IMR-90 (cell line): ENCODE measurements at regions not wholly inside any gene's neighbourhood (a gene's known extent, or its start where the extent isn't known, plus 50 kb on each side); places are given as distances from the start of the nearest gene placed in this dataset.

ENCODE experiments used
- ATAC-seq: fragments of 200-7000 bp; cut with Tn5 transposase; 2 replicates; pipeline ENCODE4 v1.9.1; 2020; ENCODE audit warnings: low read depth, mild to moderate bottlenecking, moderate library complexity
- BruUV-seq: library from RNA; stranded (reverse); fragments of 400-500 nt; replicated peaks from 2 replicates; lab custom pipeline; 2021; lab: Mats Ljungman, UMichigan
- CTCF ChIA-PET: fragments of 300-600 bp; formaldehyde crosslinking; extraction: SDS; loops from one replicate; lab custom pipeline; 2021; ENCODE audit warnings: antibody characterized with exemption; lab: Yijun Ruan, JAX
- POLR2A ChIA-PET: fragments of 300-600 bp; sonication (Branson Sonifier 250); formaldehyde crosslinking; loops from one replicate; lab custom pipeline; 2022; ENCODE audit warnings: antibody characterized with exemption; ENCODE audit not compliant: unreplicated experiment; lab: Charles Lee
- DNase-seq: peaks from one replicate; pipeline ENCODE4 v3.0.0; 2013
- H2AFZ ChIP-seq: replicated peaks from 2 replicates; pipeline ENCODE3; 2013; ENCODE audit warnings: low read length, mild to moderate bottlenecking; ENCODE audit not compliant: poor library complexity
- H2AK5ac ChIP-seq: 2 replicates; pipeline ENCODE4 v1.6.1; 2013; ENCODE audit warnings: low read depth, low read length, inconsistent platforms
- H2AK9ac ChIP-seq: replicated peaks from 2 replicates; pipeline ENCODE3; 2013; ENCODE audit warnings: mild to moderate bottlenecking, low read depth, low read length, moderate library complexity; ENCODE audit not compliant: poor library complexity
- H2BK120ac ChIP-seq: 2 replicates; pipeline ENCODE4 v1.6.1; 2013; ENCODE audit warnings: low read depth, low read length, inconsistent platforms
- H2BK15ac ChIP-seq: 3 replicates; pipeline ENCODE4 v1.6.1; 2013; ENCODE audit warnings: low read depth, low read length, inconsistent platforms
- H2BK20ac ChIP-seq: 2 replicates; pipeline ENCODE4 v1.6.1; 2013; ENCODE audit warnings: low read depth, mild to moderate bottlenecking, inconsistent platforms, low read length, moderate library complexity
- H2BK5ac ChIP-seq: 2 replicates; pipeline ENCODE4 v1.6.1; 2013; ENCODE audit warnings: mild to moderate bottlenecking, low read depth, low read length, inconsistent platforms; ENCODE audit not compliant: poor library complexity, severe bottlenecking
- H3K14ac ChIP-seq: replicated peaks from 2 replicates; pipeline ENCODE4 v1.6.1; 2013; ENCODE audit warnings: low read depth, low read length, inconsistent platforms
- H3K18ac ChIP-seq: 2 replicates; pipeline ENCODE4 v1.6.1; 2013; ENCODE audit warnings: low read depth, low read length, control low read depth
- H3K23ac ChIP-seq: 2 replicates; pipeline ENCODE4 v1.6.1; 2013; ENCODE audit warnings: low read depth, low read length, inconsistent platforms
- H3K27ac ChIP-seq: 2 replicates; pipeline ENCODE4 v1.5.1; 2013; ENCODE audit warnings: mild to moderate bottlenecking, control low read depth, low read length; ENCODE audit not compliant: insufficient read depth
- H3K27me3 ChIP-seq: 2 replicates; pipeline ENCODE4 v1.6.1; 2013; ENCODE audit warnings: low read length; ENCODE audit not compliant: control insufficient read depth, insufficient read depth
- H3K36me3 ChIP-seq: 2 replicates; pipeline ENCODE4 v1.6.1; 2013; ENCODE audit warnings: low read length, mixed read lengths; ENCODE audit not compliant: control insufficient read depth, insufficient read depth
- H3K4ac ChIP-seq: 2 replicates; pipeline ENCODE4 v1.6.1; 2013; ENCODE audit warnings: low read depth, low read length, inconsistent platforms
- H3K4me1 ChIP-seq: 2 replicates; pipeline ENCODE4 v1.6.1; 2013; ENCODE audit warnings: low read length, mixed read lengths; ENCODE audit not compliant: control insufficient read depth, insufficient read depth
- H3K4me2 ChIP-seq: 2 replicates; pipeline ENCODE4 v1.6.1; 2013; ENCODE audit warnings: low read depth, mild to moderate bottlenecking, control low read depth, low read length, moderate library complexity
- H3K4me3 ChIP-seq: 2 replicates; pipeline ENCODE4 v1.5.1; 2013; ENCODE audit warnings: low read depth, mild to moderate bottlenecking, control low read depth, low read length, moderate library complexity; ENCODE audit not compliant: insufficient read depth
- H3K56ac ChIP-seq: 2 replicates; pipeline ENCODE4 v1.6.1; 2013; ENCODE audit warnings: low read length, inconsistent platforms; ENCODE audit not compliant: insufficient read depth; ENCODE audit errors: extremely low read depth
- H3K79me1 ChIP-seq, 2 experiments: 2 replicates each; pipeline ENCODE4 v1.6.1; 2013; ENCODE audit warnings: low read length in 2 of 2, inconsistent platforms in 1 of 2, low read depth in 1 of 2
- H3K9ac ChIP-seq: 2 replicates; pipeline ENCODE4 v1.6.1; 2013; ENCODE audit warnings: low read depth, low read length, control low read depth
- H3K9me1 ChIP-seq: 2 replicates; pipeline ENCODE4 v1.6.1; 2013; ENCODE audit warnings: low read length, inconsistent platforms; ENCODE audit not compliant: insufficient read depth
- H3K9me3 ChIP-seq: 2 replicates; pipeline ENCODE4 v1.6.1; 2013; ENCODE audit warnings: low read length; ENCODE audit not compliant: control insufficient read depth, insufficient read depth
- H4K20me1 ChIP-seq: 2 replicates; pipeline ENCODE4 v1.6.1; 2013; ENCODE audit warnings: low read length, inconsistent platforms; ENCODE audit not compliant: insufficient read depth
- H4K5ac ChIP-seq: 2 replicates; pipeline ENCODE4 v1.6.1; 2013; ENCODE audit warnings: mild to moderate bottlenecking, low read depth, low read length, control low read depth
- H4K8ac ChIP-seq, 2 experiments: 2 replicates each; pipeline ENCODE4 v1.6.1; 2013; ENCODE audit warnings: low read depth in 2 of 2, low read length in 2 of 2, control low read depth in 1 of 2, inconsistent platforms in 1 of 2
- H4K91ac ChIP-seq: 2 replicates; pipeline ENCODE4 v1.6.1; 2013; ENCODE audit warnings: low read depth, low read length, inconsistent platforms; ENCODE audit not compliant: insufficient read depth
- BHLHE40 ChIP-seq: fragments of 150-350 bp; IDR thresholded peaks from 2 replicates; pipeline ENCODE4 v1.6.1; 2016; ENCODE audit warnings: mild to moderate bottlenecking, low read depth, low read length
- CEBPB ChIP-seq: IDR thresholded peaks from 2 replicates; pipeline ENCODE4 v1.6.1; 2012; ENCODE audit warnings: low read depth, low read length, improper control_type of control experiment
- MAFK ChIP-seq: IDR thresholded peaks from 2 replicates; pipeline ENCODE4 v1.6.1; 2012; ENCODE audit warnings: low read depth, low read length, improper control_type of control experiment
- dilution Hi-C: fragments of 300-500 bp; cut with HindIII; formaldehyde crosslinking; loops from one replicate; pipeline ENCODE4 v1.14.3; 2018; ENCODE audit warnings: low sequenced_read_pairs; ENCODE audit not compliant: unreplicated experiment
- in situ Hi-C: fragments of 300-500 bp; cut with MboI; formaldehyde crosslinking; loops from 3 replicates; pipeline ENCODE4 v1.14.3; 2019; ENCODE audit warnings: low sequenced_read_pairs, inconsistent platforms, mixed read lengths
- intact Hi-C: fragments of 100-400 bp; cut with micrococcal nuclease; formaldehyde crosslinking; loops from 2 replicates; pipeline ENCODE4 v1.10.0; 2022
- TF ChIP-seq, protein P1 (sequence below): fragments of 150-350 bp; IDR thresholded peaks from 2 replicates; pipeline ENCODE4 v1.6.1; 2017; ENCODE audit warnings: mild to moderate bottlenecking, antibody characterized with exemption, low read length, low read depth
- TF ChIP-seq, protein P2 (sequence below): fragments of 150-350 bp; IDR thresholded peaks from 2 replicates; pipeline ENCODE4 v1.6.1; 2016; ENCODE audit warnings: low read depth, mild to moderate bottlenecking, low read length, moderate library complexity, borderline replicate concordance
- TF ChIP-seq, protein P3 (sequence below): conservative IDR thresholded peaks from 2 replicates; pipeline ENCODE4 v1.5.1; 2012; ENCODE audit warnings: mild to moderate bottlenecking, low read depth, low read length, improper control_type of control experiment

DNA sequence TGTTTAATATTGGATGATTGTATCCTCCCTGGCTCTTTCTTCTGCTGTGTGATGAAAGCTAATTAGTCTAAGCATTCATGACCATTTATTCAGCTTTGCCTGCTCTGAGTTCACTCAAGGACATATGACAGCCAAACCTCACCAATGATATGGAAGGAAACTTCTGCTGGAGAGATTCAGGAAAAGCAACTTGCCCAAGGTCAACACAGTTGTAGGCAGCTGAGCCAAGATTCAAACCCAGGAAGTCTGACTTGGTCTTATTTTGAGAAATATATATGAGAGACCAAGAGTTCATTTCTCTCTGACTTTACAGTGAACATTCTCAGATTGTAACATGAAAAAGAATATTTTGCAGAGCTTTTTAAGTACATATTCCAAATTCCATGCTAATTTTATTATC, 1588.5 kb upstream of the PIK3C3 start:
- no peak overlapping the region for H4K5ac ChIP-seq
- no peak overlapping the region for H2AFZ ChIP-seq
- no peak overlapping the region for H2BK20ac ChIP-seq
- H3K79me1 ChIP-seq = no peaks in the 10 kb centered on the region
- POLR2A ChIA-PET = no interaction called here
- DNase-seq (no peak), ATAC-seq (no peak)
- CTCF ChIA-PET = no interaction called here
- H3K4me2 ChIP-seq = no peak overlapping the region
- no peak overlapping the region for H3K9ac ChIP-seq
- no peak overlapping the region for H2BK120ac ChIP-seq
- H3K27ac ChIP-seq = no peak overlapping the region
- no TSS peak for BruUV-seq
- H3K9me3 ChIP-seq = no peaks in the 10 kb centered on the region
- intact Hi-C loops = no loop called here
- H3K14ac ChIP-seq = no peak overlapping the region
- no peak overlapping the region for H2AK9ac ChIP-seq
- H4K91ac ChIP-seq = no peak overlapping the region
- H3K4ac ChIP-seq = no peak overlapping the region
- no peak overlapping the region for H3K4me3 ChIP-seq
- in situ Hi-C loops = no loop called here
- H3K36me3 ChIP-seq = no peaks in the 10 kb centered on the region
- no peak for TF ChIP-seq BHLHE40
- TF ChIP-seq, protein P1, sequence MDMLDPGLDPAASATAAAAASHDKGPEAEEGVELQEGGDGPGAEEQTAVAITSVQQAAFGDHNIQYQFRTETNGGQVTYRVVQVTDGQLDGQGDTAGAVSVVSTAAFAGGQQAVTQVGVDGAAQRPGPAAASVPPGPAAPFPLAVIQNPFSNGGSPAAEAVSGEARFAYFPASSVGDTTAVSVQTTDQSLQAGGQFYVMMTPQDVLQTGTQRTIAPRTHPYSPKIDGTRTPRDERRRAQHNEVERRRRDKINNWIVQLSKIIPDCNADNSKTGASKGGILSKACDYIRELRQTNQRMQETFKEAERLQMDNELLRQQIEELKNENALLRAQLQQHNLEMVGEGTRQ = no peak
- TF ChIP-seq CEBPB = no peak
- TF ChIP-seq, protein P2, sequence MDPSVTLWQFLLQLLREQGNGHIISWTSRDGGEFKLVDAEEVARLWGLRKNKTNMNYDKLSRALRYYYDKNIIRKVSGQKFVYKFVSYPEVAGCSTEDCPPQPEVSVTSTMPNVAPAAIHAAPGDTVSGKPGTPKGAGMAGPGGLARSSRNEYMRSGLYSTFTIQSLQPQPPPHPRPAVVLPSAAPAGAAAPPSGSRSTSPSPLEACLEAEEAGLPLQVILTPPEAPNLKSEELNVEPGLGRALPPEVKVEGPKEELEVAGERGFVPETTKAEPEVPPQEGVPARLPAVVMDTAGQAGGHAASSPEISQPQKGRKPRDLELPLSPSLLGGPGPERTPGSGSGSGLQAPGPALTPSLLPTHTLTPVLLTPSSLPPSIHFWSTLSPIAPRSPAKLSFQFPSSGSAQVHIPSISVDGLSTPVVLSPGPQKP = no peak
- TF ChIP-seq, protein P3, sequence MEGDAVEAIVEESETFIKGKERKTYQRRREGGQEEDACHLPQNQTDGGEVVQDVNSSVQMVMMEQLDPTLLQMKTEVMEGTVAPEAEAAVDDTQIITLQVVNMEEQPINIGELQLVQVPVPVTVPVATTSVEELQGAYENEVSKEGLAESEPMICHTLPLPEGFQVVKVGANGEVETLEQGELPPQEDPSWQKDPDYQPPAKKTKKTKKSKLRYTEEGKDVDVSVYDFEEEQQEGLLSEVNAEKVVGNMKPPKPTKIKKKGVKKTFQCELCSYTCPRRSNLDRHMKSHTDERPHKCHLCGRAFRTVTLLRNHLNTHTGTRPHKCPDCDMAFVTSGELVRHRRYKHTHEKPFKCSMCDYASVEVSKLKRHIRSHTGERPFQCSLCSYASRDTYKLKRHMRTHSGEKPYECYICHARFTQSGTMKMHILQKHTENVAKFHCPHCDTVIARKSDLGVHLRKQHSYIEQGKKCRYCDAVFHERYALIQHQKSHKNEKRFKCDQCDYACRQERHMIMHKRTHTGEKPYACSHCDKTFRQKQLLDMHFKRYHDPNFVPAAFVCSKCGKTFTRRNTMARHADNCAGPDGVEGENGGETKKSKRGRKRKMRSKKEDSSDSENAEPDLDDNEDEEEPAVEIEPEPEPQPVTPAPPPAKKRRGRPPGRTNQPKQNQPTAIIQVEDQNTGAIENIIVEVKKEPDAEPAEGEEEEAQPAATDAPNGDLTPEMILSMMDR = no peak
- TF ChIP-seq MAFK = no peak
- H2BK15ac ChIP-seq = no peak overlapping the region
- no peak overlapping the region for H2AK5ac ChIP-seq
- no peak overlapping the region for H4K8ac ChIP-seq
- no peaks in the 10 kb centered on the region for H3K27me3 ChIP-seq
- no peak overlapping the region for H3K23ac ChIP-seq
- no peak overlapping the region for H2BK5ac ChIP-seq
- H3K9me1 ChIP-seq = no peaks in the 10 kb centered on the region
- no peak overlapping the region for H3K18ac ChIP-seq
- no peaks in the 10 kb centered on the region for H4K20me1 ChIP-seq
- dilution Hi-C loops = no loop called here
- no peaks in the 10 kb centered on the region for H3K4me1 ChIP-seq
- H3K56ac ChIP-seq = no peak overlapping the region
